Esophagus squamous epithelium (tissue), 4 donors: ENCODE measurements at regions not wholly inside any gene's neighbourhood (a gene's known extent, or its start where the extent isn't known, plus 50 kb on each side); places are given as distances from the start of the nearest gene placed in this dataset.

Source experiments
- POLR2A ChIP-seq, 4 donors: fragments of 450-650 bp; IDR thresholded peaks; one replicate each; pipeline ENCODE4 v1.6.1; 2017; ENCODE audit warnings: antibody characterized with exemption in 4 of 4, mild to moderate bottlenecking in 4 of 4, moderate library complexity in 3 of 4
- TF ChIP-seq, protein P1 (sequence below), 6 experiments: fragments of 450-650 bp in 4 of 6; fragments of 200-600 bp in 2 of 6; sonication (generic) in 2 of 6; IDR thresholded peaks; one replicate each; pipeline ENCODE4 v1.5.1; 2016 to 2019; ENCODE audit warnings: antibody characterized with exemption in 6 of 6, mild to moderate bottlenecking in 4 of 6, moderate library complexity in 4 of 6

DNA sequence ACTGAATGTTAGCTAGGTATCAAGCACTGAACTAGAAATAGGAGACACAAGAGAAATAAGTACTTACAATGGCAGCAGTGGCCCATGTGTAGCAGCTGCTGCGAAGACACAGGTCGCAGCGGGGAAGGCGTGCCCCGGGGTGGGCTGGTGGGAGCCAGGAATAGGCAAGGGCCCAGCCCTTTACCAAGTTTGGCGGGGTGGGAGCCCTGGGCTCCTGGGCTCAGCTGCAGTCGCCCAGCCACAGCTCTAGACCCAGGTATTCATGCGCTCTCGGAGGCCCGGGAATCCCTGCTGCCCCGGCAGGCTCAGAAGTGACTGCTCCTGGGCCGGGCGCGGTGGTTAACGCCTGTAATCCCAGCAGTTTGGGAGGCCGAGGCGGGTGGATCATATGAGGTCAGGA, 1287.3 kb downstream of the CNTNAP5 start:
- TF ChIP-seq, protein P1, sequence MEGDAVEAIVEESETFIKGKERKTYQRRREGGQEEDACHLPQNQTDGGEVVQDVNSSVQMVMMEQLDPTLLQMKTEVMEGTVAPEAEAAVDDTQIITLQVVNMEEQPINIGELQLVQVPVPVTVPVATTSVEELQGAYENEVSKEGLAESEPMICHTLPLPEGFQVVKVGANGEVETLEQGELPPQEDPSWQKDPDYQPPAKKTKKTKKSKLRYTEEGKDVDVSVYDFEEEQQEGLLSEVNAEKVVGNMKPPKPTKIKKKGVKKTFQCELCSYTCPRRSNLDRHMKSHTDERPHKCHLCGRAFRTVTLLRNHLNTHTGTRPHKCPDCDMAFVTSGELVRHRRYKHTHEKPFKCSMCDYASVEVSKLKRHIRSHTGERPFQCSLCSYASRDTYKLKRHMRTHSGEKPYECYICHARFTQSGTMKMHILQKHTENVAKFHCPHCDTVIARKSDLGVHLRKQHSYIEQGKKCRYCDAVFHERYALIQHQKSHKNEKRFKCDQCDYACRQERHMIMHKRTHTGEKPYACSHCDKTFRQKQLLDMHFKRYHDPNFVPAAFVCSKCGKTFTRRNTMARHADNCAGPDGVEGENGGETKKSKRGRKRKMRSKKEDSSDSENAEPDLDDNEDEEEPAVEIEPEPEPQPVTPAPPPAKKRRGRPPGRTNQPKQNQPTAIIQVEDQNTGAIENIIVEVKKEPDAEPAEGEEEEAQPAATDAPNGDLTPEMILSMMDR (IDR thresholded peaks at IDR 0.05): no peak
- no peak for TF ChIP-seq POLR2A (IDR thresholded peaks at IDR 0.05)
